K562 (cell line): ENCODE measurements at regions not wholly inside any gene's neighbourhood (a gene's known extent, or its start where the extent isn't known, plus 50 kb on each side); places are given as distances from the start of the nearest gene placed in this dataset.

Experiments used
- ATAC-seq: fragments of 200-7000 bp; cut with Tn5 transposase; 3 replicates; pipeline ENCODE4 v1.9.1; 2020; ENCODE audit warnings: moderate library complexity
- BruUV-seq: library from RNA; stranded (reverse); fragments of 400-500 nt; replicated peaks from 2 replicates; lab custom pipeline; 2021; lab: Mats Ljungman, UMichigan
- CTCF ChIA-PET: fragments of 300-600 bp; formaldehyde crosslinking; extraction: SDS; loops from one replicate; lab custom pipeline; 2021; ENCODE audit warnings: low intra/inter-chr PET ratio; lab: Yijun Ruan, JAX
- POLR2A ChIA-PET: fragments of 300-600, 350-650 bp; sonication (Branson Sonifier 250); formaldehyde crosslinking; extraction: SDS; loops from one replicate; lab custom pipeline; 2021; ENCODE audit warnings: antibody characterized with exemption, inconsistent platforms; lab: Yijun Ruan, JAX
- DNase-seq, 4 experiments: peaks; one replicate each; pipeline versions ENCODE4 v3.0.0 to v3.0.0-alpha.2; 2011 to 2018; ENCODE audit warnings: low spot score in 3 of 4, mixed read lengths in 3 of 4; ENCODE audit errors: extremely low read depth in 1 of 4
- FAIRE-seq: peaks from 2 replicates; lab custom pipeline; 2011; peaks lifted over from hg19 to GRCh38; lab: Jason Lieb, UNC
- H2AFZ ChIP-seq: 2 replicates; pipeline ENCODE4 v1.6.0; 2011; ENCODE audit warnings: low read depth, low read length, control low read depth, inconsistent platforms
- H3K27ac ChIP-seq: fragments of 200-600 bp; 3 replicates; pipeline ENCODE4 v1.8.0; 2011; ENCODE audit warnings: low read depth, mild to moderate bottlenecking, control low read depth, inconsistent platforms, low read length, moderate library complexity, mixed read lengths; ENCODE audit errors: extremely low read depth
- H3K27me3 ChIP-seq, 2 experiments: fragments of 300-600 bp in 1 of 2; 2 replicates in 1 of 2; 3 replicates in 1 of 2; pipeline versions ENCODE4 v1.6.0 to v1.8.0; 2011; ENCODE audit warnings: inconsistent platforms in 2 of 2, low read length in 2 of 2, mild to moderate bottlenecking in 1 of 2, mixed read lengths in 1 of 2, moderate library complexity in 1 of 2; ENCODE audit not compliant: control insufficient read depth in 2 of 2, insufficient read depth in 2 of 2
- H3K36me3 ChIP-seq: fragments of 300-600 bp; 3 replicates; pipeline ENCODE4 v1.8.0; 2011; ENCODE audit warnings: mild to moderate bottlenecking, low read length, inconsistent platforms; ENCODE audit not compliant: control insufficient read depth, insufficient read depth
- H3K4me1 ChIP-seq, 2 experiments: fragments of 200-600 bp in 1 of 2; replicated peaks in 1 of 2; 2 replicates in 1 of 2; 3 replicates in 1 of 2; pipeline versions ENCODE4 v1.5.1 to v1.8.0; 2011; ENCODE audit warnings: inconsistent platforms in 2 of 2, low read length in 2 of 2, mild to moderate bottlenecking in 1 of 2, mixed read lengths in 1 of 2, moderate library complexity in 1 of 2; ENCODE audit not compliant: control insufficient read depth in 2 of 2, insufficient read depth in 2 of 2
- H3K4me2 ChIP-seq: 2 replicates; pipeline ENCODE4 v1.6.1; 2011; ENCODE audit warnings: low read length, control low read depth, inconsistent platforms, mixed read lengths; ENCODE audit not compliant: insufficient read depth
- H3K4me3 ChIP-seq: fragments of 200-600 bp; sonication (generic), shearing (Covaris generic); 2 replicates; pipeline ENCODE4 v1.5.1; 2016; ENCODE audit warnings: control low read depth, inconsistent platforms
- H3K79me2 ChIP-seq: fragments of 200-600 bp; 3 replicates; pipeline ENCODE4 v1.8.0; 2011; ENCODE audit warnings: low read length, inconsistent platforms; ENCODE audit not compliant: control insufficient read depth, insufficient read depth
- H3K9ac ChIP-seq, 2 experiments: 2 replicates each; pipeline versions ENCODE4 v1.6.0 to v1.6.1; 2011; ENCODE audit warnings: low read depth in 2 of 2, low read length in 2 of 2, control low read depth in 1 of 2, inconsistent platforms in 1 of 2, mild to moderate bottlenecking in 1 of 2, mixed read lengths in 1 of 2; ENCODE audit not compliant: insufficient read depth in 1 of 2
- H3K9me1 ChIP-seq: one replicate; pipeline ENCODE4 v1.6.0; 2011; ENCODE audit warnings: inconsistent platforms, mild to moderate bottlenecking, low read length, moderate library complexity; ENCODE audit not compliant: control insufficient read depth, insufficient read depth
- H3K9me3 ChIP-seq: replicated peaks from 2 replicates; pipeline ENCODE4 v1.5.1; 2011; ENCODE audit warnings: low read depth, low read length, inconsistent platforms; ENCODE audit not compliant: control insufficient read depth, insufficient read depth
- H4K20me1 ChIP-seq: replicated peaks from 2 replicates; pipeline ENCODE4 v1.6.1; 2011; ENCODE audit warnings: low read length, inconsistent platforms, mixed read lengths; ENCODE audit not compliant: control insufficient read depth, insufficient read depth
- ATF1 ChIP-seq, 2 experiments: fragments of 450-650 bp in 1 of 2; IDR thresholded peaks; 2 replicates each; pipeline ENCODE4 v1.6.1; 2016; ENCODE audit warnings: missing compliant biosample characterization in 1 of 2, missing genetic modification characterization in 1 of 2
- ETS1 ChIP-seq: conservative IDR thresholded peaks from 2 replicates; pipeline ENCODE4 v1.6.1; 2011; ENCODE audit warnings: low read depth, mild to moderate bottlenecking, low read length; ENCODE audit not compliant: control insufficient read depth
- EWSR1 ChIP-seq: fragments of 450-650 bp; IDR thresholded peaks from 2 replicates; pipeline ENCODE4 v1.6.1; 2018; ENCODE audit warnings: borderline replicate concordance, mild to moderate bottlenecking, low read depth, moderate library complexity; ENCODE audit not compliant: partially characterized antibody
- FOXJ2 ChIP-seq: fragments of 200-800 bp; sonication (Bioruptor generic); IDR thresholded peaks from 2 replicates; pipeline ENCODE4 v1.6.1; 2016; ENCODE audit warnings: missing genetic modification characterization, missing compliant biosample characterization
- HOMEZ ChIP-seq: fragments of 250-450 bp; sonication (Bioruptor Pico); IDR thresholded peaks from 2 replicates; pipeline ENCODE4 v1.4.0; 2020; ENCODE audit warnings: mild to moderate bottlenecking, moderate library complexity
- MEF2A ChIP-seq: IDR thresholded peaks from 2 replicates; pipeline ENCODE4 v1.6.1; 2011; ENCODE audit warnings: low read depth, mild to moderate bottlenecking, low read length, moderate library complexity; ENCODE audit not compliant: control insufficient read depth
- MTA2 ChIP-seq: fragments of 450-650 bp; IDR thresholded peaks from 2 replicates; pipeline ENCODE4 v1.6.1; 2016; ENCODE audit warnings: low read depth
- PCBP2 ChIP-seq: fragments of 200-400 bp; formaldehyde crosslinking; IDR thresholded peaks from 2 replicates; pipeline ENCODE4 v1.6.1; 2018; ENCODE audit warnings: low read length, low read depth, mild to moderate bottlenecking, moderate library complexity; ENCODE audit not compliant: poor library complexity, severe bottlenecking
- POLR2G ChIP-seq: fragments of 200-400 bp; formaldehyde crosslinking; IDR thresholded peaks from 2 replicates; pipeline ENCODE4 v1.6.1; 2017; ENCODE audit warnings: low read depth, mild to moderate bottlenecking, antibody characterized with exemption, low read length, moderate library complexity
- PRDM10 ChIP-seq: fragments of 450-650 bp; IDR thresholded peaks from 2 replicates; pipeline ENCODE4 v1.6.1; 2018; ENCODE audit not compliant: partially characterized antibody
- XRCC5 ChIP-seq: fragments of 200-400 bp; formaldehyde crosslinking; IDR thresholded peaks from 2 replicates; pipeline ENCODE4 v1.6.1; 2017; ENCODE audit warnings: low read depth, mild to moderate bottlenecking, low read length
- ZNF408 ChIP-seq: fragments of 250-450 bp; sonication (Bioruptor Pico); IDR thresholded peaks from 2 replicates; pipeline ENCODE4 v1.4.0; 2020; ENCODE audit warnings: low read depth, mild to moderate bottlenecking, moderate library complexity
- ZNF668 ChIP-seq: fragments of 250-450 bp; sonication (Bioruptor Pico); IDR thresholded peaks from 2 replicates; pipeline ENCODE4 v1.8.0; 2022; ENCODE audit warnings: mild to moderate bottlenecking, inconsistent platforms
- ZNF740 ChIP-seq, 3 experiments: fragments of 200-800 bp in 1 of 3; sonication (Bioruptor generic) in 1 of 3; sonication (generic) in 1 of 3; formaldehyde crosslinking in 1 of 3; IDR thresholded peaks; 2 replicates each; pipeline versions ENCODE4 v1.6.1 to v1.8.0; 2016 to 2022; ENCODE audit warnings: mild to moderate bottlenecking in 2 of 3, missing compliant biosample characterization in 2 of 3, missing genetic modification characterization in 2 of 3, missing genetic modification reagents in 1 of 3
- WGBS: fragments of 100-300 bp; shearing (Covaris generic); methylation state at CpG from one replicate; pipeline ENCODE4 v1.1.6; 2016; ENCODE audit warnings: low coverage, mixed read lengths; ENCODE audit not compliant: insufficient coverage; ENCODE audit errors: missing lambda C conversion rate; 5-methylcytosine and 5-hydroxymethylcytosine counted together
- in situ Hi-C: fragments of 300-500 bp; cut with MboI; formaldehyde crosslinking; loops from 4 replicates; pipeline ENCODE4 v1.15.0; 2018; ENCODE audit warnings: inconsistent platforms, mixed read lengths
- intact Hi-C: fragments of 100-400 bp; cut with micrococcal nuclease; formaldehyde crosslinking; loops from 2 replicates; pipeline ENCODE4 v1.14.2; 2022

- 0% methylated on average over 4 of the region's 4 CpGs for WGBS
- no peak for TF ChIP-seq ZNF740 (CRISPR knock-in tag; IDR thresholded peaks at IDR 0.05)
- TF ChIP-seq ZNF740 (tag; IDR thresholded peaks at IDR 0.05): no peak
- TF ChIP-seq XRCC5: no peak
- no peak for TF ChIP-seq PCBP2
- TF ChIP-seq PRDM10: no peak
- TF ChIP-seq ZNF408 (CRISPR knock-in tag): no peak
- TF ChIP-seq ATF1 (CRISPR knock-in tag; IDR thresholded peaks at IDR 0.05): no peak
- no peak for TF ChIP-seq ATF1 (tag; IDR thresholded peaks at IDR 0.05)
- TF ChIP-seq POLR2G: no peak
- no peak for TF ChIP-seq MEF2A
- no peak for TF ChIP-seq ZNF668 (CRISPR knock-in tag)
- no peak for TF ChIP-seq HOMEZ
- no peak for TF ChIP-seq ETS1
- TF ChIP-seq FOXJ2 (tag): no peak
- TF ChIP-seq MTA2: no peak
- no peak for TF ChIP-seq EWSR1
These were observed 103.6 kb upstream of the LRIG3 start for GRCh38 chr12:59023861-59024424.

More at GRCh38 chr12:59023861-59024424, 103.6 kb upstream of the LRIG3 start:
- ATAC-seq (no peak), DNase-seq (no peak), FAIRE-seq (no peak)
- Histone ChIP-seq H3K4me2 (no peak overlapping the region), H3K36me3 (no peaks in the 10 kb centered on the region), H3K9me3 (no peaks in the 10 kb centered on the region), H3K9ac (no peak overlapping the region), H3K9me1 (no peaks in the 10 kb centered on the region), H2AFZ (no peak overlapping the region), H3K79me2 (no peaks in the 10 kb centered on the region), H3K4me1 (no peaks in the 10 kb centered on the region), H3K27me3 (no peaks in the 10 kb centered on the region), H4K20me1 (no peaks in the 10 kb centered on the region), H3K4me3 (no peak overlapping the region), H3K27ac (no peak overlapping the region)
- BruUV-seq: no TSS peak
- ChIA-PET CTCF (no interaction called here), POLR2A (no interaction called here)
- intact Hi-C loops (no loop called here), in situ Hi-C loops (no loop called here)
